A673 (cell line): ENCODE measurements at regions not wholly inside any gene's neighbourhood (a gene's known extent, or its start where the extent isn't known, plus 50 kb on each side); places are given as distances from the start of the nearest gene placed in this dataset.

Source experiments
- BruUV-seq: library from RNA; stranded (reverse); fragments of 400-500 nt; replicated peaks from 2 replicates; lab custom pipeline; 2021; lab: Mats Ljungman, UMichigan
- CTCF ChIA-PET: fragments of 300-600 bp; sonication (Branson Sonifier 250); formaldehyde crosslinking; loops from one replicate; lab custom pipeline; 2022; ENCODE audit warnings: antibody characterized with exemption; lab: Charles Lee
- POLR2A ChIA-PET: fragments of 300-600 bp; sonication (Branson Sonifier 250); formaldehyde crosslinking; loops from one replicate; lab custom pipeline; 2022; ENCODE audit warnings: antibody characterized with exemption; ENCODE audit not compliant: low non-redundant PET; lab: Charles Lee
- DNase-seq: peaks from one replicate; pipeline ENCODE4 v3.0.0-alpha.2; 2015; ENCODE audit warnings: low spot score
- H3K27ac ChIP-seq: fragments of 200-600 bp; sonication (generic); 2 replicates; pipeline ENCODE4 v1.5.1; 2016; ENCODE audit warnings: mixed run types, low read depth, mild to moderate bottlenecking, mixed read lengths, antibody characterized with exemption, low read length; ENCODE audit not compliant: poor library complexity, severe bottlenecking
- H3K27me3 ChIP-seq: fragments of 200-600 bp; sonication (generic); replicated peaks from 2 replicates; pipeline ENCODE4 v1.6.1; 2017; ENCODE audit warnings: mixed run types, low read depth, mild to moderate bottlenecking, mixed read lengths, antibody characterized with exemption, low read length; ENCODE audit not compliant: insufficient read depth, poor library complexity
- H3K36me3 ChIP-seq: fragments of 200-600 bp; sonication (generic); 2 replicates; pipeline ENCODE4 v1.6.1; 2016; ENCODE audit warnings: mixed run types, mild to moderate bottlenecking, mixed read lengths, antibody characterized with exemption, low read length; ENCODE audit not compliant: insufficient read depth, poor library complexity, severe bottlenecking
- H3K4me1 ChIP-seq: fragments of 200-600 bp; sonication (generic); 2 replicates; pipeline ENCODE4 v1.6.1; 2017; ENCODE audit warnings: mixed run types, mild to moderate bottlenecking, mixed read lengths, antibody characterized with exemption, low read length; ENCODE audit not compliant: insufficient read depth, poor library complexity, severe bottlenecking
- H3K4me3 ChIP-seq: fragments of 200-600 bp; sonication (generic); 2 replicates; pipeline ENCODE4 v1.5.1; 2016; ENCODE audit warnings: low read depth, mixed run types, mild to moderate bottlenecking, mixed read lengths, low read length; ENCODE audit not compliant: poor library complexity, severe bottlenecking
- H3K9me3 ChIP-seq: fragments of 200-600 bp; sonication (generic); 2 replicates; pipeline ENCODE4 v1.6.1; 2016; ENCODE audit warnings: mixed run types, low read depth, mild to moderate bottlenecking, mixed read lengths, antibody characterized with exemption, low read length; ENCODE audit not compliant: poor library complexity, severe bottlenecking
- CTCF ChIP-seq: fragments of 300-800, 200-600 bp; sonication (generic); conservative IDR thresholded peaks from 2 replicates; pipeline ENCODE4 v1.5.1; 2017; ENCODE audit warnings: low read depth, mild to moderate bottlenecking, antibody characterized with exemption, low read length, moderate library complexity, mixed read lengths
- EZH2 ChIP-seq: fragments of 200-600 bp; sonication (generic); IDR thresholded peaks from 2 replicates; pipeline ENCODE4 v1.6.1; 2017; ENCODE audit warnings: borderline replicate concordance, low read depth, mild to moderate bottlenecking, mixed read lengths, antibody characterized with exemption, low read length; ENCODE audit not compliant: poor library complexity, severe bottlenecking
- intact Hi-C: fragments of 100-400 bp; cut with micrococcal nuclease; formaldehyde crosslinking; loops from one replicate; pipeline ENCODE4 v1.10.0; 2022; ENCODE audit not compliant: unreplicated experiment

GRCh38 chr18:38930881-38931753, 1365.5 kb upstream of the CELF4 start:
- DNase-seq, result no peak
- intact Hi-C loops, result no loop called here
- H3K9me3 ChIP-seq, result no peaks in the 10 kb centered on the region
- TF ChIP-seq EZH2 (no peak), CTCF (no peak)
- H3K36me3 ChIP-seq, result no peaks in the 10 kb centered on the region
- H3K27ac ChIP-seq, result no peak overlapping the region
- ChIA-PET CTCF (no interaction called here), POLR2A (no interaction called here)
- H3K4me1 ChIP-seq, result no peaks in the 10 kb centered on the region
- no peak overlapping the region for H3K4me3 ChIP-seq
- BruUV-seq, result no TSS peak
- no peaks in the 10 kb centered on the region for H3K27me3 ChIP-seq

GRCh38 chr18:38923540-38923939, 1357.9 kb upstream of the CELF4 start:
- TF ChIP-seq CTCF (no peak), EZH2 (no peak)
- DNase-seq, result no peak
- Histone ChIP-seq H3K36me3 (no peaks in the 10 kb centered on the region), H3K4me3 (no peak overlapping the region), H3K4me1 (no peaks in the 10 kb centered on the region), H3K9me3 (no peaks in the 10 kb centered on the region), H3K27ac (no peak overlapping the region), H3K27me3 (no peaks in the 10 kb centered on the region)
- ChIA-PET POLR2A (no interaction called here), CTCF (no interaction called here)
- BruUV-seq, result no TSS peak
- intact Hi-C loops, result no loop called here

GRCh38 chr18:38923126-38923525, 1357.5 kb upstream of the CELF4 start:
- no TSS peak for BruUV-seq
- TF ChIP-seq EZH2, result no peak
- no peak for TF ChIP-seq CTCF
- Histone ChIP-seq H3K4me3 (no peak overlapping the region), H3K36me3 (no peaks in the 10 kb centered on the region), H3K27ac (no peak overlapping the region), H3K9me3 (no peaks in the 10 kb centered on the region), H3K4me1 (no peaks in the 10 kb centered on the region), H3K27me3 (no peaks in the 10 kb centered on the region)
- intact Hi-C loops, result no loop called here
- ChIA-PET POLR2A (no interaction called here), CTCF (no interaction called here)
- DNase-seq, result no peak
